Type B pancreatic cell (in vitro differentiated cells): ENCODE measurements at regions not wholly inside any gene's neighbourhood (a gene's known extent, or its start where the extent isn't known, plus 50 kb on each side); places are given as distances from the start of the nearest gene placed in this dataset.
"Not testable (repeated sequence)": the region's sequence is repeated elsewhere in the genome, so short reads cannot be mapped to it uniquely, and the experiment has no call there.

ENCODE experiments used
- DNase-seq: peaks from one replicate; pipeline ENCODE4 v3.0.0; 2021; ENCODE audit warnings: mixed read lengths; ENCODE audit not compliant: unreplicated experiment; ENCODE audit errors: extremely low spot score
- H3K27ac Mint-ChIP-seq: 2 replicates; pipeline ENCODE4 v1.8.0; 2021; ENCODE audit warnings: mild to moderate bottlenecking, mixed read lengths
- H3K27me3 Mint-ChIP-seq: 2 replicates; pipeline ENCODE4 v1.8.0; 2021; ENCODE audit warnings: mixed read lengths
- H3K36me3 Mint-ChIP-seq: 2 replicates; pipeline ENCODE4 v1.8.0; 2021; ENCODE audit warnings: mixed read lengths
- H3K4me1 Mint-ChIP-seq: one replicate; pipeline ENCODE4 v1.8.0; 2021; ENCODE audit warnings: mixed read lengths; ENCODE audit not compliant: unreplicated experiment
- H3K4me3 Mint-ChIP-seq: 2 replicates; pipeline ENCODE4 v1.8.0; 2021; ENCODE audit warnings: mild to moderate bottlenecking, mixed read lengths
- H3K9me3 Mint-ChIP-seq: 2 replicates; pipeline ENCODE4 v1.8.0; 2021; ENCODE audit warnings: mixed read lengths
- CTCF ChIP-seq: fragments of 200-600 bp; sonication (generic); conservative IDR thresholded peaks from 2 replicates; pipeline ENCODE4 v1.5.0; 2021; ENCODE audit warnings: antibody characterized with exemption, mild to moderate bottlenecking

- Mint-ChIP-seq H3K9me3 (peaks cover 10% of the 10 kb centered on the region), H3K4me3 (no peak overlapping the region), H3K27me3 (peaks cover 2% of the 10 kb centered on the region), H3K4me1 (no peaks in the 10 kb centered on the region), H3K27ac (no peak overlapping the region), H3K36me3 (no peaks in the 10 kb centered on the region)
- DNase-seq = no peak
- TF ChIP-seq CTCF = no peak
Measured at GRCh38 chr14:22344673-22345072, 244.4 kb downstream of the DAD1 start.

GRCh38 chr14:22344209-22344608, 244.8 kb downstream of the DAD1 start:
- not testable (repeated sequence) for H3K4me3 Mint-ChIP-seq, H3K4me1 Mint-ChIP-seq, H3K27me3 Mint-ChIP-seq, H3K27ac Mint-ChIP-seq, DNase-seq, H3K36me3 Mint-ChIP-seq
- peaks cover 10% of the 10 kb centered on the region for H3K9me3 Mint-ChIP-seq

GRCh38 chr14:22341049-22341448, 248.0 kb downstream of the DAD1 start:
- TF ChIP-seq CTCF = no peak
- H3K36me3 Mint-ChIP-seq = no peaks in the 10 kb centered on the region
- H3K27me3 Mint-ChIP-seq = peaks cover 6% of the 10 kb centered on the region
- H3K4me3 Mint-ChIP-seq = no peak overlapping the region
- peaks cover 10% of the 10 kb centered on the region for H3K9me3 Mint-ChIP-seq
- DNase-seq = no peak
- peaks cover 17% of the 10 kb centered on the region for H3K4me1 Mint-ChIP-seq
- no peak overlapping the region for H3K27ac Mint-ChIP-seq

GRCh38 chr14:22338917-22339715, 249.9 kb downstream of the DAD1 start:
- H3K27ac Mint-ChIP-seq = no peak overlapping the region

GRCh38 chr14:22338381-22338780, 250.6 kb downstream of the DAD1 start:
- no peaks in the 10 kb centered on the region for H3K36me3 Mint-ChIP-seq
- no peak for TF ChIP-seq CTCF
- no peaks in the 10 kb centered on the region for H3K9me3 Mint-ChIP-seq
- H3K4me1 Mint-ChIP-seq = peaks cover 22% of the 10 kb centered on the region
- H3K27me3 Mint-ChIP-seq = peaks cover 4% of the 10 kb centered on the region
- no peak for DNase-seq
- H3K27ac Mint-ChIP-seq = no peak overlapping the region
- H3K4me3 Mint-ChIP-seq = no peak overlapping the region

More at GRCh38 chr14:22338917-22339715, 249.9 kb downstream of the DAD1 start:
- no peak overlapping the region for H3K4me3 Mint-ChIP-seq
- TF ChIP-seq CTCF = no peak
- H3K9me3 Mint-ChIP-seq = no peaks in the 10 kb centered on the region
- no peak for DNase-seq
- H3K36me3 Mint-ChIP-seq = no peaks in the 10 kb centered on the region
- peaks cover 4% of the 10 kb centered on the region for H3K27me3 Mint-ChIP-seq
- peaks cover 18% of the 10 kb centered on the region for H3K4me1 Mint-ChIP-seq

GRCh38 chr14:22337938-22338337, 251.1 kb downstream of the DAD1 start:
- no peak for DNase-seq
- no peak overlapping the region for H3K27ac Mint-ChIP-seq
- H3K4me1 Mint-ChIP-seq = peaks cover 27% of the 10 kb centered on the region
- no peak for TF ChIP-seq CTCF
- H3K27me3 Mint-ChIP-seq = peaks cover 4% of the 10 kb centered on the region
- H3K4me3 Mint-ChIP-seq = no peak overlapping the region
- H3K36me3 Mint-ChIP-seq = no peaks in the 10 kb centered on the region
- no peaks in the 10 kb centered on the region for H3K9me3 Mint-ChIP-seq
